Endothelial cell of umbilical vein (primary cell): ENCODE measurements at regions not wholly inside any gene's neighbourhood (a gene's known extent, or its start where the extent isn't known, plus 50 kb on each side); places are given as distances from the start of the nearest gene placed in this dataset.

ENCODE experiments used
- EZH2 ChIP-seq: IDR thresholded peaks from 2 replicates; pipeline ENCODE4 v1.6.1; 2012; ENCODE audit warnings: borderline replicate concordance, low read depth, mild to moderate bottlenecking, moderate library complexity, low read length, inconsistent platforms; ENCODE audit not compliant: severe bottlenecking
- JUN ChIP-seq: IDR thresholded peaks from 2 replicates; pipeline ENCODE4 v1.6.1; 2011; ENCODE audit warnings: borderline replicate concordance, low read depth; ENCODE audit not compliant: insufficient read length, insufficient read depth
- POLR2A ChIP-seq: IDR thresholded peaks from 2 replicates; pipeline ENCODE4 v1.6.1; 2012; ENCODE audit warnings: low read depth, mild to moderate bottlenecking, control low read depth, low read length
- POLR2AphosphoS5 ChIP-seq: IDR thresholded peaks from 2 replicates; pipeline ENCODE4 v1.6.1; 2012; ENCODE audit warnings: low read depth, mild to moderate bottlenecking, control low read depth, low read length, moderate library complexity; ENCODE audit not compliant: insufficient read depth
- TF ChIP-seq, protein P1 (sequence below), 2 donors: IDR thresholded peaks; 1 replicate in 1 of 2; 2 replicates in 1 of 2; pipeline ENCODE4 v1.5.1; 2011; ENCODE audit warnings: low read length in 2 of 2, mild to moderate bottlenecking in 2 of 2, moderate library complexity in 2 of 2, control low read depth in 1 of 2, inconsistent platforms in 1 of 2, low read depth in 1 of 2; ENCODE audit not compliant: insufficient read depth in 1 of 2; ENCODE audit errors: extremely low read depth in 1 of 2
- TF ChIP-seq, protein P2 (sequence below): IDR thresholded peaks from 2 replicates; pipeline ENCODE4 v1.6.1; 2011; ENCODE audit not compliant: insufficient read depth, insufficient read length

DNA sequence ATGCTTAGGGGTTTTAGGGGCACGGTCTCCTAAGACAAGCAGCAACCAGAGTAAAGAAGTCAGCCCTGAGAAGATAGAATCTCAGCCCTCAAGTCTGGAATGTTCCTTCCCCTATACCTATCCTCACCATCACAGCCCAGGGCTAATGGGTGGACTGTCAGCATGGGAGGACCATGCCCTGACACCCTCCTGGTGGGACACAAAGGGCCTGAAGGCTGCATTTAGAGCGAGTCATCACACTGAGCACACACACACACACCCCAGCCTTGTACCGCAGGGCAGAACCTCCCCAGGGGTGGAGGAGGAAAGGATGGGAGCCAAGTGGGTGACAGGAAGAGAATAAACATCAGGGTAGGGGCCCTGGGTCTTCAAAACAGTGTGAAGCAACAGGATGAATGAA is 174.8 kb upstream of the SERP2 start:
- TF ChIP-seq, protein P1, sequence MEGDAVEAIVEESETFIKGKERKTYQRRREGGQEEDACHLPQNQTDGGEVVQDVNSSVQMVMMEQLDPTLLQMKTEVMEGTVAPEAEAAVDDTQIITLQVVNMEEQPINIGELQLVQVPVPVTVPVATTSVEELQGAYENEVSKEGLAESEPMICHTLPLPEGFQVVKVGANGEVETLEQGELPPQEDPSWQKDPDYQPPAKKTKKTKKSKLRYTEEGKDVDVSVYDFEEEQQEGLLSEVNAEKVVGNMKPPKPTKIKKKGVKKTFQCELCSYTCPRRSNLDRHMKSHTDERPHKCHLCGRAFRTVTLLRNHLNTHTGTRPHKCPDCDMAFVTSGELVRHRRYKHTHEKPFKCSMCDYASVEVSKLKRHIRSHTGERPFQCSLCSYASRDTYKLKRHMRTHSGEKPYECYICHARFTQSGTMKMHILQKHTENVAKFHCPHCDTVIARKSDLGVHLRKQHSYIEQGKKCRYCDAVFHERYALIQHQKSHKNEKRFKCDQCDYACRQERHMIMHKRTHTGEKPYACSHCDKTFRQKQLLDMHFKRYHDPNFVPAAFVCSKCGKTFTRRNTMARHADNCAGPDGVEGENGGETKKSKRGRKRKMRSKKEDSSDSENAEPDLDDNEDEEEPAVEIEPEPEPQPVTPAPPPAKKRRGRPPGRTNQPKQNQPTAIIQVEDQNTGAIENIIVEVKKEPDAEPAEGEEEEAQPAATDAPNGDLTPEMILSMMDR (IDR thresholded peaks at IDR 0.05; ENCODE audit: extremely low read depth in 1 of 2, insufficient read depth in 1 of 2, low read depth in 1 of 2, low read length in 2 of 2), result no peak
- TF ChIP-seq JUN (no peak), POLR2A (no peak), EZH2 (no peak), POLR2AphosphoS5 (no peak)
- TF ChIP-seq, protein P2, sequence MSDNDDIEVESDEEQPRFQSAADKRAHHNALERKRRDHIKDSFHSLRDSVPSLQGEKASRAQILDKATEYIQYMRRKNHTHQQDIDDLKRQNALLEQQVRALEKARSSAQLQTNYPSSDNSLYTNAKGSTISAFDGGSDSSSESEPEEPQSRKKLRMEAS, result no peak
